ENCODE measurements at regions not wholly inside any gene's neighbourhood (a gene's known extent, or its start where the extent isn't known, plus 50 kb on each side); places are given as distances from the start of the nearest gene placed in this dataset.
"Not testable (repeated sequence)": the region's sequence is repeated elsewhere in the genome, so short reads cannot be mapped to it uniquely, and the experiment has no call there.

- not testable (repeated sequence) for TF ChIP-seq CTCF, POLR2A, POLR2AphosphoS5, EP300 (IDR thresholded peaks at IDR 0.05)
Observed at GRCh38 chr2:58745334-58745733, 504.2 kb upstream of the FANCL start.
